Heart left ventricle (tissue), 13 donors: ENCODE measurements at regions not wholly inside any gene's neighbourhood (a gene's known extent, or its start where the extent isn't known, plus 50 kb on each side); places are given as distances from the start of the nearest gene placed in this dataset.

Experiments
- CTCF ChIP-seq, 12 donors: fragments of 200-600 bp; sonication (generic) in 4 of 12; IDR thresholded peaks; one replicate each; pipeline versions ENCODE4 v1.5.0 to v1.8.0; 2018 to 2022; ENCODE audit warnings: antibody characterized with exemption in 12 of 12, mild to moderate bottlenecking in 5 of 12
- POLR2A ChIP-seq, 2 donors: fragments of 450-650 bp; IDR thresholded peaks; one replicate each; pipeline ENCODE4 v1.6.1; 2017; ENCODE audit warnings: antibody characterized with exemption in 2 of 2, mild to moderate bottlenecking in 2 of 2, moderate library complexity in 2 of 2
- donor health status: ischemic (EF 13 %, LVEDD 7.1; RV severe dilation, severe dysfunction).
- donor health status: DM: no; HTN: yes; CAD: no.
- donor health status: DM: no; HTN: no; CAD: no.
- donor health status: ischemic (EF 25% LVEDD 6.9; RV normal size, moderate dysfunction).
- donor health status: ischemic (EF 25% LVEDD 5.7; RV mildly dilated, moderate dysfunction).
- donor health status: ischemic (EF 35%, LVEDD 5.7; RV mildly dilated, moderate dysfunction).
- donor health status: nonischemic (EF 11% LVEDD 7.7; RV severe dilation, severe dysfunction).
- donor health status: DM: yes; HTN: yes; CAD: no.
- donor health status: PGD.
- donor health status: ischemic (EF 29% LVEDD 5.4; RV normal size, mild dysfunction).
- donor health status: nonischemic (EF 23%, LVEDD 6.1; RV moderate dilation, normal function).

DNA sequence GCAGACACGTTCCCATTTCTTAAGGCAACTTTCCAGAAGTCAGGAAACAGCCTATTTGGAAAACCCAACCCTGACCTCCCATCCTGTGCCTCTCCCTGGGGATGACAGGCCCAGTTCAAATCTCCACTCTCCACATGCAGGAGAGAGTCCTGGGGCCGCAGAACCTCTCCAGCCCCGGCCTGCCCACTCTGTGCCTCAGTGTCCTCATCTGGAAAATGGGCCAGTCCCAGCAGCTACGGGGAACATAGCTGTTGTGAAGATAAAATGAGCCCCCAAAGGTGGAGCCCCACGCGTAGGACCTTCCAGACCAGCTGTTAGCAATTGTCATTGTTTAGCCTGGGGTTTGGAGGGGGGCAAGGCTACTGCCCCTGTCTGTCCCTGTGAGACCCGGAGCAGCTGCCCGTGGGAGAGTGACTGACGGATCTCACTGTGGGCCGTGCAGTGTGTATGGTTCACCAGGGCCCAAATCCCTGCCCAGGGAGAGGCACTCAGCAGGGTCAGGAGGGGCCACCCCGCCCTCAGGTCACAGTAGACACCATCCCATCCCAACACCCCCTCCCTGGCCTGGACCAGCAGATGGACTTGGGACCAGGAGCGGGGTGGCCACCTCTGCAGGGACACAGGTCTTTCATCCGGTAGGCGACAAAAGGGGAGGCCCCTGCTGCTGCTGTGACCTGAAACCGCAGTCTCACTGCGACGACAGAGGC lies 145.9 kb downstream of the CTTN start:
- TF ChIP-seq CTCF (IDR thresholded peaks at IDR 0.05): no peak
- no peak for TF ChIP-seq POLR2A (IDR thresholded peaks at IDR 0.05)
